Calu3 (cell line): ENCODE measurements at regions not wholly inside any gene's neighbourhood (a gene's known extent, or its start where the extent isn't known, plus 50 kb on each side); places are given as distances from the start of the nearest gene placed in this dataset.

ENCODE experiments used
- BruUV-seq: library from RNA; stranded (reverse); fragments of 400-500 nt; replicated peaks from 2 replicates; lab custom pipeline; 2021; lab: Mats Ljungman, UMichigan
- CTCF ChIA-PET: fragments of 300-600 bp; sonication (Branson Sonifier 250); formaldehyde crosslinking; loops from one replicate; lab custom pipeline; 2022; ENCODE audit warnings: antibody characterized with exemption; lab: Charles Lee
- DNase-seq: peaks from one replicate; pipeline ENCODE4 v3.0.0; 2022
- H3K27ac Mint-ChIP-seq: one replicate; pipeline ENCODE4 v1.8.0; 2022; ENCODE audit warnings: mixed read lengths; ENCODE audit not compliant: unreplicated experiment
- H3K27me3 Mint-ChIP-seq: one replicate; pipeline ENCODE4 v1.8.0; 2022; ENCODE audit warnings: mixed read lengths; ENCODE audit not compliant: unreplicated experiment
- H3K36me3 Mint-ChIP-seq: one replicate; pipeline ENCODE4 v1.8.0; 2022; ENCODE audit warnings: mild to moderate bottlenecking, moderate library complexity, mixed read lengths; ENCODE audit not compliant: insufficient read depth, unreplicated experiment
- H3K4me1 Mint-ChIP-seq: one replicate; pipeline ENCODE4 v1.8.0; 2022; ENCODE audit warnings: mild to moderate bottlenecking, low read depth, mixed read lengths; ENCODE audit not compliant: unreplicated experiment
- H3K4me3 Mint-ChIP-seq: one replicate; pipeline ENCODE4 v1.8.0; 2022; ENCODE audit warnings: mild to moderate bottlenecking, low read depth, moderate library complexity, mixed read lengths; ENCODE audit not compliant: unreplicated experiment
- H3K9me3 Mint-ChIP-seq: one replicate; pipeline ENCODE4 v1.8.0; 2022; ENCODE audit warnings: low read depth, mixed read lengths; ENCODE audit not compliant: unreplicated experiment
- intact Hi-C: fragments of 100-400 bp; cut with micrococcal nuclease; formaldehyde crosslinking; loops from one replicate; pipeline ENCODE4 v1.10.0; 2022; ENCODE audit not compliant: unreplicated experiment
- TF ChIP-seq, protein P1 (sequence below): fragments of 200-600 bp; IDR thresholded peaks from one replicate; pipeline ENCODE4 v1.8.0; 2022; ENCODE audit warnings: antibody characterized with exemption; ENCODE audit not compliant: unreplicated experiment

DNA sequence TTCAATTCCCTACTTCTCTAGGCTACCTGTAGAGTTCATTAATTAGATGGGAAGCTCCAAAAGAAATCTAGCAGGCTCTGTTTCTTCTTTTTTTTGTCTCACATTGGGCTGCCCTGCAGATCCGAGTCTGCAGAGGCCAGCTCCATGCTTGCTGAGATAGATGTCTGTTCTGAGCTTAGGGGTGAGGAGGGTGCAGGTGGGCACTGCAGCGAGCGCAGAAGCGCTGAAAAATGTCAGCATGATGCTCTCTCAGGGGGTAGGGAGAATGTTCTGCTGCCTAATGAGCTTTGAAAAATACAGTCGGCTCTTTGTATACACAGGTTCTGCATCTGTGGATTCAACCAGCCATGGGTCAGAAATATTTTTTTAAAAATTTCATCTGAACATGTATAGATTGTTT is 56.8 kb upstream of the KCNA3 start:
- intact Hi-C loops: no loop called here
- no peaks in the 10 kb centered on the region for H3K4me1 Mint-ChIP-seq

DNA sequence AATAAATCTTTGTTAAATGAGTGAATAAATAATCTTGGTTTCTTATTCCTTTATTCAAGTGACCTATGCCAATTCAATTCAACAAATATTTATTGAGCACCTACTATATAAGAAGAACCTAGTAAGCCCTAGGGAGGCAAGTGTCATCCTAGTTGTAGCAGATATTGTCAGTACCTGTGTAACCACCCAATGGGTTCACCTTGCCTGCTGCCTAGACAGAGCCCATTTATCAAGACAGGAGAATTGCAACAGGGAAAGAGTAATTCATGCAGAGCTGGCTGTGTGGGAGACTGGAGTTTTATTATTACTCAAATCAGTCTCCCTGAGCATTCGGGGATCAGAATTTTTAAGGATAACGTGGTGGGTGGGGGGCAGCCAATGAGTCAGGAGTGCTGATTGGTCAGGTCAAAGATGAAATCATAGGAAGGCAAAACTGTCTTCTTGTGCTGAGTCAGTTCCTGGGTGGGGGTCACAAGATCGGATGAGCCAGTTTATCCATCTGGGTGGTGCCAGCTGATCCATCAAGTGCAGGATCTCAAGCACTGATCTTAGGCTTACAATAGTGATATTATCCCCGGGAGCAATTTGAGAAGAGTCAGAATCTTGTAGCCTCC is 53.8 kb upstream of the KCNA3 start:
- no TSS peak for BruUV-seq
- intact Hi-C loops: no loop called here
- Mint-ChIP-seq H3K4me1 (no peaks in the 10 kb centered on the region), H3K27me3 (peaks cover 80% of the 10 kb centered on the region), H3K36me3 (no peaks in the 10 kb centered on the region), H3K27ac (no peak overlapping the region), H3K4me3 (no peak overlapping the region), H3K9me3 (no peaks in the 10 kb centered on the region)
- CTCF ChIA-PET: no interaction called here
- no peak for DNase-seq
- TF ChIP-seq, protein P1, sequence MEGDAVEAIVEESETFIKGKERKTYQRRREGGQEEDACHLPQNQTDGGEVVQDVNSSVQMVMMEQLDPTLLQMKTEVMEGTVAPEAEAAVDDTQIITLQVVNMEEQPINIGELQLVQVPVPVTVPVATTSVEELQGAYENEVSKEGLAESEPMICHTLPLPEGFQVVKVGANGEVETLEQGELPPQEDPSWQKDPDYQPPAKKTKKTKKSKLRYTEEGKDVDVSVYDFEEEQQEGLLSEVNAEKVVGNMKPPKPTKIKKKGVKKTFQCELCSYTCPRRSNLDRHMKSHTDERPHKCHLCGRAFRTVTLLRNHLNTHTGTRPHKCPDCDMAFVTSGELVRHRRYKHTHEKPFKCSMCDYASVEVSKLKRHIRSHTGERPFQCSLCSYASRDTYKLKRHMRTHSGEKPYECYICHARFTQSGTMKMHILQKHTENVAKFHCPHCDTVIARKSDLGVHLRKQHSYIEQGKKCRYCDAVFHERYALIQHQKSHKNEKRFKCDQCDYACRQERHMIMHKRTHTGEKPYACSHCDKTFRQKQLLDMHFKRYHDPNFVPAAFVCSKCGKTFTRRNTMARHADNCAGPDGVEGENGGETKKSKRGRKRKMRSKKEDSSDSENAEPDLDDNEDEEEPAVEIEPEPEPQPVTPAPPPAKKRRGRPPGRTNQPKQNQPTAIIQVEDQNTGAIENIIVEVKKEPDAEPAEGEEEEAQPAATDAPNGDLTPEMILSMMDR: no peak

More for the DNA sequence above, 56.8 kb upstream of the KCNA3 start:
- CTCF ChIA-PET: no interaction called here
- Mint-ChIP-seq H3K4me3 (no peak overlapping the region), H3K9me3 (no peaks in the 10 kb centered on the region), H3K27ac (no peak overlapping the region), H3K27me3 (peaks cover 90% of the 10 kb centered on the region), H3K36me3 (no peaks in the 10 kb centered on the region)
- DNase-seq: no peak
- TF ChIP-seq, protein P1: no peak
- BruUV-seq: no TSS peak

DNA sequence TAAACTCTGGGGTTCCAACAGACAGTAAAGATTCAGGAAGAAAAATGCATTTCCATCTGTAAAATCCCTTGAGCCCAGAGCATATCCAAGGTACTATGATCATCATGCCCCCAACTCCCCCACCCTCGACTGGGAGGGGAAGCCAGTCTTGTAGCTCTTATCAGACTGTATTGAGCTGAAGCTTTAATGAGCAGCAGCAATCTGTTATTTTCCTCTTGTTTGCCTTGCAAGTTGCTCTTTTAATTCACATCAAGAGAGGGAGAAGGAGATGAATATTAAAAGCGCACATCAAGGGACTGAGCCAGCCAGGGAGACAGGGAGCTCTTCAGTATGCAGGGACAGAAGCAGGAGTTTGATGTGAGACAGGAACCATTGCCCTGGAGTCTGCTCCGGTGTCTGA is 52.5 kb upstream of the KCNA3 start:
- intact Hi-C loops: no loop called here
- TF ChIP-seq, protein P1: no peak
- H3K27me3 Mint-ChIP-seq: peaks cover 68% of the 10 kb centered on the region
- no TSS peak for BruUV-seq
- H3K4me1 Mint-ChIP-seq: no peaks in the 10 kb centered on the region
- CTCF ChIA-PET: interaction anchor here (0.5 to 1.7 kb wide), 2 partner anchors 39 to 923 kb away, joined by 3 read pairs; no protein-coding TSS in a partner anchor
- no peak overlapping the region for H3K27ac Mint-ChIP-seq
- DNase-seq: no peak
- no peaks in the 10 kb centered on the region for H3K36me3 Mint-ChIP-seq
- H3K4me3 Mint-ChIP-seq: no peak overlapping the region
- no peaks in the 10 kb centered on the region for H3K9me3 Mint-ChIP-seq

DNA sequence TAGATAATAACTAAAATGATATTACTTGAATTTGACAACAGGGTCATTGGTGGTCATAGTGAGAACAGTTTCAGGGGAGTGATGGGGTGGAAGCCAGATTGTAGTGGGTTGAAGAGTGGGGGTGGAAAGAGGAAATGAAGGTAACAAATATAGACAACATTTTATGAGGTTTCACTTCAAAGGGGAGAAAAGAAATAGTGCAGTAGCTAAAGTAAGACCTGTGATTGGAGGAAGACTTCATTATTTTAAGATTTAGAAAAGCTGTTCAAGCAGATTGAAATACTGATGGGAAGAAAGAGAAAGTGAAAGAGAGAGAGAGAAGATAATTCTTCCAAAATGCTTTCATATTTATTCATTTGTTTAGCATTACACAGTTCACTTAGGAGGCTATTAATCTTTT is 52.0 kb upstream of the KCNA3 start:
- no TSS peak for BruUV-seq
- TF ChIP-seq, protein P1: no peak
- Mint-ChIP-seq H3K36me3 (no peaks in the 10 kb centered on the region), H3K9me3 (no peaks in the 10 kb centered on the region), H3K4me1 (no peaks in the 10 kb centered on the region), H3K4me3 (no peak overlapping the region), H3K27me3 (peaks cover 63% of the 10 kb centered on the region), H3K27ac (no peak overlapping the region)
- intact Hi-C loops: no loop called here
- no peak for DNase-seq
- CTCF ChIA-PET: interaction anchor here (1.7 kb wide), 1 partner anchor 39 kb away, joined by 3 read pairs; no protein-coding TSS in a partner anchor
